NCI-H187 treated with DMSO at 0.1 percent for 48 hours (cell line): ENCODE measurements at regions not wholly inside any gene's neighbourhood (a gene's known extent, or its start where the extent isn't known, plus 50 kb on each side); places are given as distances from the start of the nearest gene placed in this dataset.
A peak's percentile ranks its signal among the peaks of the same experiment; 100 is the strongest.
"Not testable (repeated sequence)": the region's sequence is repeated elsewhere in the genome, so short reads cannot be mapped to it uniquely, and the experiment has no call there.

Source experiments
- DNase-seq: peaks from one replicate; lab custom pipeline; 2025; lab: John Stamatoyannopoulos, UW

GRCh38 chr3:159870723-159871122 is 117.9 kb upstream of the IL12A start:
- no peak for DNase-seq

DNA sequence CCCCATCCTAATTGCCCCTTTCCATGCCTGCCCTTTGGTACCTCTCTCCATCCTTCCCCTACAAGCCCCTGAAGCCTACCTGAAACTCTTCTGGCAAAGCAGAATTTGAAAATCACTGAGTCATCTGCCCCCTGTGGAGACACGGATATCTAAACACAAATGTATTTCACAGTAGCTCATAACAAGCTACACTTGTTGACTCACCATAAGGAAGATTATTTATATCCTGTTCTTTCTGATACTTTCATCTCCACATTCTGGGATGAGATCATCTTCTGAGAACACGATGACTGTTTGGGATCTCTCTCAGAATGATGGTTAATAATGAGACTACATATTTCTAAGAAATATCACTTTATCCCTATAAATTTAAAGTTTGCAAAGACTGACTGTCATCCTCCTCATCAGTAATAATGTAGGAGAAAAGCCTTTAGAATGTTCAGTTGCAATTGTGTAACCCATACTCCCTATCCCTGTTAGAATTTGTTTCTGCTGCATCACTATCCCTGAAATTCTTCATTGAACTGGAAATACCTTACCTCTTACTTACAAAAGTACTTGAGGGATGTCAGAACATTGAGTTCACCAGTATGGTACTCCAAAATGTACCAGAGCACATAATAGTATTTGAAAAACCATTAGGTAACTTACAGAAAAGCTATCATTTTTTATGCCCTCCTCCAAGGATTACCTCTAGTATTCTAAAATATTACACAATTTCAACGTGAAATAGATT is 116.1 kb upstream of the IL12A start:
- DNase-seq, result no peak

- DNase-seq, result no peak
Measured at GRCh38 chr3:159875116-159875515, 113.5 kb upstream of the IL12A start.

DNA sequence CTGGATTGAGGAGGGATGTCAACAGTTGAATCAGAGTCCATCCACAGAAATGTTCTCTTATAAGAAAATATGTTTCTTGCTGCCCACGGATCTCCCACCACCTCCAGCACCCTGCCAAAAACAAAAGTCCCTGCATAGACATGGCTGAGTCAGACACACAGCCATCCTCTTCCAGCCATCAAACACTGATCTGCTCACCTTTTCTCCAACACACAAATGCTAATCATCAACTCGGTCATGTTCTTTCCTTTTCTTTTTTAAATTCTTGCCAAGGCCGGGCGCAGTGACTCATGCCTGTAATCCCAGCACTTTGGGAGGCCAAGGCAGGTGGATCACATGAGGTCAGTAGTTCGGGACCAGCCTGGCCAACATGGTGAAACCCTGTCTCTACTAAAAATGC is 110.7 kb upstream of the IL12A start:
- no peak for DNase-seq

DNA sequence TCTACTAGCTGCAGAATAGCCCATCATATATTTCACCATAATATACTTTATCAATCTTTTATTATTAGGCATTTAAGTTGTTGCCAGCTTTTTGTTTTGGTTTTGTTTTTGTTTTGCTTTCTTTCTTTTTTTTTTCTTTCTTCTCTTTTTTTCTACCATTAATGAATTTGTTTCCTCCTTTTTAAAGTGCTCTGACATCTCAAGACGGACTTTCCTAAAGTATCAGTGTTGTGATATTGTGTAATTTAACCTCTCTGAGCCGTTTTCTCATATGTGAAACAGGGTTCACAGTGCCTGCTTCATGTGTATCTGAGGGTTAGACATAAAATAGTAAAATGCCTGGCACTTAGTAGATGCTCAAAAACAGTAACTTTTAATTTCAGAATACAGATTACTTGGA is 109.5 kb upstream of the IL12A start:
- DNase-seq, result no peak

DNA sequence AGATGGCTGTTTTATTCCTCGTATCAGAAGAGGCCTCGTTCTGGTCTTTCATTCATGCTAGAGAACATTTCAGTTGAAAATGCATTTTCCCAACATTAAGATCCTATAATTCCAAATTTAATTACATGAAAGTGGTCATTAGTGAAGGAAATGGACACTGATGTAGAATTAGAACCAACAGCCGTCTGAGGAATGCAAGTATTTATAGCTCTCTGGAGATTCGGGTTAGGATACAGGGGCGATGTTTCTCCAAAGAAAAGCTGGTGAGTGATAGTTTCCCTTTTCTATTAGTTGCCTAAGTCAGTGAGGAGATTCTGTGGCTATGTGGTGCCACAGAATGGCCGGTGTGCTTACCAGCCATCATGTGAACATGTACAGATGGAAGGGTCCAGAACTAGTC is 109.0 kb upstream of the IL12A start:
- no peak for DNase-seq

- DNase-seq, result no peak
Measured at GRCh38 chr3:159881208-159881607, 107.4 kb upstream of the IL12A start.

- DNase-seq, result no peak
Measured at GRCh38 chr3:159881828-159882309, 106.8 kb upstream of the IL12A start.

GRCh38 chr3:159882367-159882766 is 106.3 kb upstream of the IL12A start:
- DNase-seq, result no peak

DNA sequence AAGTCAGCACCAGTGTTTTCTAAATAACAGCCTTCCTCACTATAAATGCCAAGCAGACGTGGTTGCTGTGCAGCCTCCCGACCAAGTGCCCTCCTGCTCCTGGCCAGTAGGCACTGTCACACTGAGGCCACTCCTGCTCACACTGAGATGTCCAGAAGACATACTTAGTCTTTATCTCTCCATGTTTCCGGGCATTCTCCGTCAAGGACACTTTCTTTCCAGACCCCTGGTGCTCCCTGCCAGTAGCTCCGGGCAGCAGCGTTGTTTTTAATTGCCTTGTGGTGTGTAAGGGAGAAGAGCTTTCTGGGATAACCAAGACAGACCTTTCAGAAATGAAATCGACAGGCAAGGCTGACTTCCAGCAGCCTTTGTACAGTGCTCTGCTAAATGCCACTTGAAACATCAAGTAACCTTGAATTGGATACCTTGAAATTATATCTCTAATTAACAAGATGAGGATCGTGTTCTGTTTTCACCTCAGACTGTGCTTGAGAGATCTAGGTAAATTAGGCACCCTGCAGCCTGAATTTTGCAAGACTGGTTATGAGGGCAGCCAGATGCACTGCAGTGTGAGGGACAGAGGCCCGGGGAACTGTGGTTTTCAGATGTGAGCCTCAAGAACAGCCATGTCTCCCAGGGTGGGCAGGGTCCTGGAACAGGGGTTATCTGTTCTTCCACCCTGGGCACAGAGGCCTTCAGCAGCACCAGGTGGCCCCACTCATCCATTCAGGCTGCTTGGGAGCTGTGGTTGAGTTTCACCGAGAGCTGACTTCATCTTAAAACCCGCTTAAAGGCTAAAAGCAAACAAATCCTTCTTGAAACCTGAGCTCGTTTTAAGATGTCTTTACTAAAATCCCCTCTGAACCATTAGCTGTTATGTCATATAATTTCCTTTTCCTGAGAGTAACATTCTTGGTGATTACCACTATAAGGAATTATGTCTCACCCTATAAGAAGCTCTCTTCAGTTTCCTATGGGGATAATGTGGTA is 105.5 kb upstream of the IL12A start:
- DNase-seq, result peak; percentile 74

DNA sequence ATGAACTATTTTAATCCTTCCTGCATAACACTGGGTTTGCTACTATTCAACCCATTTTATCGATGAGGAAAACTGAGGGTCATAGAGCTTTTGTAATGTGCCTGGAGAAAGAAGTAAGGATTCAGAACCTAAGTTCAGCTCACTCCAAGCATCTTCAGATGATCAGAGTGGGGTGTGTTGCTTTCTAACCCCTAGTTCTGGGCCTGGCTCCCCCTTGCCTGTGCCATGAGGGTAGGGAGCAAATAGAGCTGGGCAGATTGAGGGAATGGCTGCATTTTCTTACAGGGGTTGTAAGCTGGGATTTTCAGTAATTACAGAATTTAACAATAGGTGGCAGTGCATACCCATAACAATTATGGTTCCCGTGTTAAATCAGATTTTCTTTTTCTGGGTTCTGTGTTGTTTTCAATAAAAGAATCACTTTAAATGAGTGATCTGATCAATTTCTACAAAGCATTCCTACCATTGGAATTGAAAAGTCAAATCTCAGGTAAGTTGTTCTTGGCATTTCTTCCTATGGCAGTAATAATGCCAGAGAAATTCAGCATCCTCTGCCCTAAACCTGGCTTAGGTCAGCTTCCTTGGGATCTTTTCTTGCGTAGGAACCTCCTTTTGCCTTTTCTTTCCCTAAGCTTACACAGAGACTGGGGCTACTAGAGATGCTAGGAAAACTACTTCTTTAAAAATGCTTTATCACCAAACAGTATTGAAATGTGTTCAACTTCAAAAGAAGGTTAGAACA is 103.8 kb upstream of the IL12A start:
- DNase-seq, result no peak

- DNase-seq, result no peak
Measured at GRCh38 chr3:159886050-159886449, 102.6 kb upstream of the IL12A start.

GRCh38 chr3:159886530-159886929 is 102.1 kb upstream of the IL12A start:
- DNase-seq, result not testable (repeated sequence)

DNA sequence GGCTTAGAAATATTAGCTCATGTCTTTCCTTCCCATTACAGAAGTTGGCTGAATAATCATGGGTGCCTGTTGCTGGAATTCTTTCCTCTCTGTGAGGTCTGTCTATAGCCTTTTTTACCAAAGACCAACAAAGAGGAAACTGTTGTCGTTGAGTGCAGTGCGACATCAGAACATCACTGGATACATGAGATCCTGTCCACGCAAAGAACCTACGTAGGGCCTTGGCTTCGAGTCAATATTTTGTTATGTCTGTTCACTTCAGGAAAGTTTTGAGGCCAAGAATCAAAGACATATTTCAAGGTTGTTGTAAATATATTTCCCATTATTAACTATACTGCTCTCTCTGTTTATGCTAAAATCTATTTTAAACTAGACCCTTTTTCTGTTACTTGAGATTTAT is 101.5 kb upstream of the IL12A start:
- DNase-seq, result no peak

DNA sequence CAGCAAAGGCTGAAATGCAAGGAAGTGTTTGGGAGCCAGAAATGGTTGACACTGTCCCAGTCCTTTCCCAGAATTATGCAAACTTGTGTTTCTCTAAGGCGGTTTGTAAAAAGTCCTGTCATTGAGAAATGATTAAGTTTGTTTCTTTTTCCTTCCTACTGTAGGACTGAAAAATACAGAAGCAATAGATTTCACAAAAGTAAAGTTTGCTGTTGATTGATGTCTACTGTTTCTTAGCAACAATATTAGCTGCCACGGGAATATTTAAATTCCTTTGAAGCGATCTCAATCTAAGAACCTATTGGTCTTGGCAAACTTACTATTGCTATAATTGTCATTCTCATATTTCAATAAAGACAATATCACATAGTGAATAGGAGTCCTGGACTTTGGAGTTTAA is 100.7 kb upstream of the IL12A start:
- DNase-seq, result no peak

DNA sequence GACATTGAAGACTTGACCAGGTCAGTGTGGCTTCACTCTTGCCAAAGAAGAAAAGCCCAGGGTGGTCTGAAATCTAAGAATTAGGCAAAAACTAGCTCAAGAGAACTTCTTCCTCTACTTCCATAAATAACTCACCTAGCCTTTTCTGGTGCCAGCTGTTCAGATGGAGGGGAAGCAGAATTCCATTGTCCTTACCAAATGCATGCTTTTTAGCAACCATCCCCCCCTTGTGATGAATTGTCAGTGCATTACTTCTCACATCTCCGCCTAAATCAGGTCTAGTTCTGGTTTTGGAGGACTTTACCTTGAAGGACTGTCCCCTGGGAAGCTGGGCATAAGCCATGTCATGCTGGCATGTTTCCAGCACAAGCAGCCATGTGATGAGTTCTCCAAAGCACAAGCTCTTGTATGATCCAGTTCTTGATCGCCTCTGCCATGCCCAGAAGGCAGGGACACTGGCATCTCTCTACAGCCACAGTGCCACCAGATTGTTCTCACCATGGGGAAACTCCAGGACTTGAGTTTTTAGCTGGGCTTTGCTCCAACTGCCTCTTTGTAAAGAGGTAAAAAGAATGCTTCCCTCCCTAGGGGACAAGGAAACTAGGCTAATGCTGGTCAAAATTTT is 96.4 kb upstream of the IL12A start:
- DNase-seq, result no peak

DNA sequence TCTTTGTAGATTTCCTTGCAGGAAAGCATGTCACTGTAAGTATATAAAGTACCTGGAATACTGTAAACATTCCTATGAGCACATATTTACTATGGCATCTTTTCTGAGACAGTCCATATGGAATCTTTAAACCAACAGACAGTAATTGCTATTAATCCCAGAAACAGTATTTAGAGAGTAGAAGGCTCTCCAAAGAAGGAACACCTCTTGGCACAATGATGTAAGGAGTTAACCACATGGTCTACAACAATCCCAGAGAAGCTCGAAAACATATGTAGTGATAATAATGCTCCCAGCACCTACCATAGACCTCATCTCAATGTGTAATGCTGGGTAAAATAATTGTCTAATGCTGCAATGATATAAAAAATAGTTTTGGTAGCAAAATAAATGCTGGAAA is 95.8 kb upstream of the IL12A start:
- no peak for DNase-seq

DNA sequence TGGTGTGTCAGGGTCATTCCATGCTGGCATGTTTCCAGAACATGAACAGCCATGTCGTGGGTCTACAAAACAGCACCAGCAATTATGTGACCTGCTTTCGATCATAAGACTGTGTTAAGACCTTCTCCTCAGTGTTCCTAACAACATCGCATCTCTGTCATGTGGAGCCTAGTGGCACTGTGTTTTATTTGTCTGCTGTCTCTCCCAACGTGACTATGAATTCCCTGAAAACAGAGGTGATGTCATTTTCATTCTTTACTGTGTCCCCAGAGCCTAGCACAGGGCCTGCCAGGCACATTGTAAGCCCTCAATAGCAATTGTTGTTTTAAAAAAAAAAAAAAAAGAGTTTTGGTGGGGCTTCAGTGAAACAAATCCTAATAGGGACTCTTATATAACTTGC is 94.2 kb upstream of the IL12A start:
- no peak for DNase-seq

DNA sequence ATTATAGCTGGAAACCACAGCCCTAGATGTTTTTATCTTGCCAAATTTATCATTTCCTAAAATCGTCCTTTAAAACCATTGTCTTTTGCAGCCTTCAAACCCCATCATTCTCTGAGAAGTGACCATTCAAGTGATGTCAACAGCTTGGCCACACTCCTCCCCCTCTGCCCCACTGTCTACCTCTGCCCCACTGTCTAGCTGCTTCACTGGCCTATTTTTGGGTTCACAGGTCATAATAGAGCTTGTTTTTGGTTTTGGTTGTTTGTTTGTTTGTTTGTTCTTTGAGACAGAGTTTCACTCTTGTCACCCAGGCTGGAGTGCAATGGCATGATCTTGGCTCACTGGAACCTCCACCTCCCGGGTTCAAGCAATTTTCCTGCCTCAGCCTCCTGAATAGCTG is 93.2 kb upstream of the IL12A start:
- DNase-seq, result no peak

- no peak for DNase-seq
Measured at GRCh38 chr3:159896543-159896942, 92.1 kb upstream of the IL12A start.

- DNase-seq, result no peak
Measured at GRCh38 chr3:159897331-159898075, 91.1 kb upstream of the IL12A start.
